Gastrocnemius medialis (tissue), 4 donors: ENCODE measurements at regions not wholly inside any gene's neighbourhood (a gene's known extent, or its start where the extent isn't known, plus 50 kb on each side); places are given as distances from the start of the nearest gene placed in this dataset.

Source experiments
- ATAC-seq, 2 donors: fragments of 150-250 bp; one replicate each; pipeline ENCODE4 v1.9.1; 2016
- DNase-seq, 2 donors: peaks; one replicate each; pipeline ENCODE4 v3.0.0-alpha.2; 2019
- H3K27ac ChIP-seq, 4 donors: fragments of 200-600 bp; sonication (generic); 1 replicate in 1 of 4; 2 replicates in 3 of 4; pipeline ENCODE4 v1.5.1; 2016 to 2018; ENCODE audit warnings: mild to moderate bottlenecking in 2 of 4, moderate library complexity in 1 of 4
- H3K27me3 ChIP-seq, 3 donors: fragments of 200-600 bp; sonication (generic) in 2 of 3; 1 replicate in 1 of 3; 2 replicates in 2 of 3; pipeline versions ENCODE4 v1.5.1 to v1.6.0; 2016 to 2019; ENCODE audit warnings: mild to moderate bottlenecking in 1 of 3, moderate library complexity in 1 of 3
- H3K36me3 ChIP-seq, 2 donors: fragments of 200-600 bp; sonication (generic) in 1 of 2; one replicate each; pipeline ENCODE4 v1.5.1; 2017 to 2018
- H3K4me1 ChIP-seq, 2 donors: fragments of 200-600 bp; sonication (generic) in 1 of 2; one replicate each; pipeline ENCODE4 v1.5.1; 2016 to 2017; ENCODE audit warnings: mild to moderate bottlenecking in 2 of 2
- H3K4me3 ChIP-seq, 4 donors: fragments of 200-600 bp; sonication (generic) in 3 of 4; 1 replicate in 1 of 4; 2 replicates in 3 of 4; pipeline ENCODE4 v1.5.1; 2016 to 2019; ENCODE audit warnings: mild to moderate bottlenecking in 2 of 4
- H3K9me3 ChIP-seq, 3 donors: fragments of 200-600 bp; sonication (generic) in 2 of 3; 1 replicate in 1 of 3; 2 replicates in 2 of 3; pipeline ENCODE4 v1.5.1; 2016 to 2019
- POLR2A ChIP-seq, 2 donors: fragments of 450-650 bp; IDR thresholded peaks; one replicate each; pipeline ENCODE4 v1.6.1; 2017; ENCODE audit warnings: antibody characterized with exemption in 2 of 2, mild to moderate bottlenecking in 2 of 2, moderate library complexity in 2 of 2
- in situ Hi-C, 4 donors: fragments of 200-750 bp; cut with MboI; loops; one replicate each; pipeline versions ENCODE4 v1.15.0 to v1.8.0; 2017; ENCODE audit warnings: low sequenced_read_pairs in 4 of 4
- intact Hi-C: fragments of 100-400 bp; cut with DNase I; formaldehyde crosslinking; loops from one replicate; pipeline ENCODE4 v1.15.1; 2023; ENCODE audit warnings: low total_unique reads
- TF ChIP-seq, protein P1 (sequence below), 5 experiments: fragments of 450-650 bp in 3 of 5; fragments of 200-600 bp in 2 of 5; sonication (generic) in 2 of 5; IDR thresholded peaks in 4 of 5; conservative IDR thresholded peaks in 1 of 5; 1 replicate in 4 of 5; 2 replicates in 1 of 5; pipeline ENCODE4 v1.5.1; 2016 to 2019; ENCODE audit warnings: antibody characterized with exemption in 5 of 5, mild to moderate bottlenecking in 3 of 5, moderate library complexity in 3 of 5

DNA sequence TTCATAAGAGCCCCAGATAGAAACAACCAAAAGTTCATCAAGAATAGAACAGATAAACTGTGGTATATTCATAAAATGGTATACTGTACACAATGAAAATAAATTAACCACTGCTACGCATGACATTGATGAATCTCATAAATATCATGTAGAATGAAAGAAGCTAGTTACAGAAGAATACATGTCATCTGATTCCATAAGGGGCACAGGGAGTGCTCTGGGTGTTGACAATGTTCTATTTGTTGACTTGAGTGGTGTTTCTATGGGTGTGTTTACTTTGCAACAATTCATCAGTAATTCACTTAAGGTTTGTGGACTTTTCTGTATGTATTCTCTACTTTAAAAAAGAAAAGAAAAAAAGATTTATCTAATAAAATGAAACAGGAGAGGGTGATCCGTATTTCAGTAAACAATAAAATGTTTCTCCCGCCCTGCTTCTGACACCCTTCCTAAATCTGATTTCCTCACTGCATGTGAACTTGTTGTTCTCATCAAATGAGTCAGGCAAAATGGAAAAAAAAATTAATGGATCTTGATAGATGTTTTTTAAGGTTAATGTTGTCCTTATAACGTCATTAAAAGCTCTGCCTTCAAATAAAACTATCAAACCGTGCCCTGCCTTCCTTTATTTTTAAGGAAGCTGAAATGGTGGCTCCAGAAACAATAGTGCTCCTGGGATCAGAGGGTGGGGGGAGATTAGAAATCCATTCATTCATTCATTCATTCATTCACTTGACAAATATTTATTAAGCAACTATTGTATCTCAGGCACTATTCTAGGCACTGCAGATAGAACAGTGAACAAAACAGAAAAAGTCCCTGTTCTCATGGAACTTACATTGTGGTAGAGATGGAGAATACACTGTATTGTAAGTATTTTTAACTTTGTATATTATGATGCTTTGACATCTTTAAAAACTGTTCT lies 77.2 kb upstream of the CD44 start:
- in situ Hi-C loops: no loop called here
- H3K9me3 ChIP-seq: no peaks in the 10 kb centered on the region
- H3K27ac ChIP-seq: no peak overlapping the region
- intact Hi-C loops: no loop called here
- DNase-seq (no peak), ATAC-seq (peak in 1 of 2 donors; percentile 45)
- no peak overlapping the region for H3K4me3 ChIP-seq
- TF ChIP-seq POLR2A (IDR thresholded peaks at IDR 0.05): no peak
- TF ChIP-seq, protein P1, sequence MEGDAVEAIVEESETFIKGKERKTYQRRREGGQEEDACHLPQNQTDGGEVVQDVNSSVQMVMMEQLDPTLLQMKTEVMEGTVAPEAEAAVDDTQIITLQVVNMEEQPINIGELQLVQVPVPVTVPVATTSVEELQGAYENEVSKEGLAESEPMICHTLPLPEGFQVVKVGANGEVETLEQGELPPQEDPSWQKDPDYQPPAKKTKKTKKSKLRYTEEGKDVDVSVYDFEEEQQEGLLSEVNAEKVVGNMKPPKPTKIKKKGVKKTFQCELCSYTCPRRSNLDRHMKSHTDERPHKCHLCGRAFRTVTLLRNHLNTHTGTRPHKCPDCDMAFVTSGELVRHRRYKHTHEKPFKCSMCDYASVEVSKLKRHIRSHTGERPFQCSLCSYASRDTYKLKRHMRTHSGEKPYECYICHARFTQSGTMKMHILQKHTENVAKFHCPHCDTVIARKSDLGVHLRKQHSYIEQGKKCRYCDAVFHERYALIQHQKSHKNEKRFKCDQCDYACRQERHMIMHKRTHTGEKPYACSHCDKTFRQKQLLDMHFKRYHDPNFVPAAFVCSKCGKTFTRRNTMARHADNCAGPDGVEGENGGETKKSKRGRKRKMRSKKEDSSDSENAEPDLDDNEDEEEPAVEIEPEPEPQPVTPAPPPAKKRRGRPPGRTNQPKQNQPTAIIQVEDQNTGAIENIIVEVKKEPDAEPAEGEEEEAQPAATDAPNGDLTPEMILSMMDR (IDR thresholded peaks at IDR 0.05 in 4 of 5, conservative IDR thresholded peaks at IDR 0.05 in 1 of 5): no peak
- no peaks in the 10 kb centered on the region for H3K36me3 ChIP-seq
- H3K27me3 ChIP-seq: no peaks in the 10 kb centered on the region
- H3K4me1 ChIP-seq: peaks cover 0 to 4% of the 10 kb centered on the region in 2 donors

DNA sequence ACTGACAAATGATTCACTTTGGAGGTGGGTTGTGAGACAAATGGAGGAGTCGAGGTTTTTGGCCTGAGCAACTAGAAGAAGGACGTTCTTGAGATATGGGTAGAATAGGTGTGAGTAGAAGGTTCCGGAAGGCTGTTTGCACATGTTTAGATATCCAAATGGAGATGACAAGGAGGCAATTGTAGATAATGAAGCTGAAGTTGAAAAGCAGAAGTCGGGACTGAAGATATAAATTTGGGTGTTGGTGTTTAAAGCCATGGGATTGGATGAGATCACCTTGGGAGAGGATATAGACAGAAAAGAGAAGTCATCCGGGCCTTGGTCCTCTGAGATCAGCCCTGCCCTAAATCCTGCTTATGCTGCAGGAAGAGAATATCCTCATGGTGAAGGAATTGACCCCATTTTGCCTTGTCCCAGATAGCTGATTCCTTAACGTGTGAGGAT lies 75.5 kb upstream of the CD44 start:
- peaks cover 0 to 4% of the 10 kb centered on the region in 2 donors for H3K4me1 ChIP-seq
- no peak overlapping the region for H3K27ac ChIP-seq
- no peaks in the 10 kb centered on the region for H3K36me3 ChIP-seq
- no peak overlapping the region for H3K4me3 ChIP-seq
- ATAC-seq (no peak), DNase-seq (no peak)
- H3K9me3 ChIP-seq: no peaks in the 10 kb centered on the region
- intact Hi-C loops (no loop called here), in situ Hi-C loops (no loop called here)
- TF ChIP-seq POLR2A (IDR thresholded peaks at IDR 0.05): no peak
- TF ChIP-seq, protein P1 (IDR thresholded peaks at IDR 0.05 in 4 of 5, conservative IDR thresholded peaks at IDR 0.05 in 1 of 5): no peak
- H3K27me3 ChIP-seq: no peaks in the 10 kb centered on the region

DNA sequence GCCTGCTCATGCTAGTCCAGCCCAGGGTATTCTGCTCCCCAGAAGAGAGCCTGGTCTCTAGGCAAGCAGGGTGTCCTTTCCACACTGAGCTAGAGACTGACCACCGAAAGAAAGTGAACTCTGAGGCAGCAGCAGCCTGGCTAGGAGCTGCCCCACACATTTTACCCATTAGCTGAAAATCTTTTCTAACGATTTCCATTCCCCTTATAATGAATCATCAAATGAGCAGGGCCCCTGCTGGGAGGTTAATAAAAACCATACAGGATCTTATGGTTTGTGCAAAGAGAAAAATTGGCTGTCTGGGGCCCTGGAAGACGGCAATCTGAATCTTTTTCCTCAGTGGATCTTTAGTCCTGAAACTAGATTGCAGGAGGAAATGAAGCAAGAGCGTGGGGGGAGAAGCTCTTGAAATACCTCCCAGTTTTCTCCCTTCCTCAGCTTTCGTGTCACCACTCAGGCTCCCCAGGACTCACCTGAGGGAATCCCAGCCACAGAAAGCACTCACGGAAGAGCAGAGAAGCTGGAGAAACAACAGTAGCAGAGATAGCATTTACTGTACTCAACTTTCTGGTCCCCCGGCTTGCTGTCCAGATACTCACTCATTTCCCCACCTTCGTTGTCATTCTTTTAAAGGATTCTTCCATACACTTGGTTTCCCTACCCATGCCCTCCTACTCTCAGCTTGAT lies 74.7 kb upstream of the CD44 start:
- Histone ChIP-seq H3K27me3 (no peaks in the 10 kb centered on the region), H3K4me3 (no peak overlapping the region), H3K4me1 (peaks cover 0 to 4% of the 10 kb centered on the region in 2 donors), H3K9me3 (no peaks in the 10 kb centered on the region), H3K27ac (no peak overlapping the region), H3K36me3 (no peaks in the 10 kb centered on the region)
- no peak for ATAC-seq
- intact Hi-C loops: no loop called here
- no peak for DNase-seq
- TF ChIP-seq, protein P1 (IDR thresholded peaks at IDR 0.05 in 4 of 5, conservative IDR thresholded peaks at IDR 0.05 in 1 of 5): no peak
- no peak for TF ChIP-seq POLR2A (IDR thresholded peaks at IDR 0.05)
- in situ Hi-C loops: no loop called here

DNA sequence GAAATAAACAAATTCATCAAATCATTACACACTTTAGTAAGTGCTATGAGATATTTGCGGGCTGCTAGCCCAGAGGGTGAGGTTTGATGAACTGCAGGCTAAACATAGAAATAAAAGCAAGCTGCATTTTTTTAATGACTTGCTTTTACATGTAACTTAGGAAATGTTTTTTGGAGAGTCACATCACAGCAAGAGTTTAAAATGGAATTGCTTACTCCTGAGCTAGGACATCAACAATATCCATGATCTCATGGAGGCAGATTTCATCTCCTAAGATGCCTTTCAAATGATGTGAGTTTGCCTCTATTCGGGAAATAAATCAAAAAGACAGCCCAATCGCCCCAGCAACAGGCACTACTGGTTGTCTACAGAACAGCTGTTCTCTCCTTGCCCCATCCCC lies 73.4 kb upstream of the CD44 start:
- Histone ChIP-seq H3K27me3 (no peaks in the 10 kb centered on the region), H3K4me1 (peaks cover 0 to 4% of the 10 kb centered on the region in 2 donors), H3K27ac (peak overlapping the region in 1 of 4 donors; percentile 8), H3K9me3 (no peaks in the 10 kb centered on the region), H3K36me3 (no peaks in the 10 kb centered on the region), H3K4me3 (no peak overlapping the region)
- TF ChIP-seq, protein P1 (IDR thresholded peaks at IDR 0.05 in 4 of 5, conservative IDR thresholded peaks at IDR 0.05 in 1 of 5): no peak
- TF ChIP-seq POLR2A (IDR thresholded peaks at IDR 0.05): no peak
- intact Hi-C loops (no loop called here), in situ Hi-C loops (no loop called here)
- no peak for DNase-seq
- no peak for ATAC-seq
